Cardiac muscle cell (in vitro differentiated cells and primary cell): ENCODE measurements at regions not wholly inside any gene's neighbourhood (a gene's known extent, or its start where the extent isn't known, plus 50 kb on each side); places are given as distances from the start of the nearest gene placed in this dataset.

Experiments
- DNase-seq, 2 donors: peaks; one replicate each; pipeline versions ENCODE4 v3.0.0 to v3.0.0-alpha.2; 2010 to 2017; ENCODE audit warnings: low read depth in 1 of 2, low spot score in 1 of 2
- H3K27ac ChIP-seq: fragments of 200-600 bp; sonication (generic); 2 replicates; pipeline ENCODE4 v1.5.1; 2016
- H3K27me3 ChIP-seq: fragments of 200-600 bp; sonication (generic); 2 replicates; pipeline ENCODE4 v1.6.0; 2016; ENCODE audit warnings: control low read depth
- H3K36me3 ChIP-seq: fragments of 200-600 bp; sonication (generic); 2 replicates; pipeline ENCODE4 v1.5.1; 2016; ENCODE audit warnings: control low read depth
- H3K4me1 ChIP-seq: fragments of 200-600 bp; sonication (generic); 2 replicates; pipeline ENCODE4 v1.8.1; 2017; ENCODE audit warnings: low read depth, mild to moderate bottlenecking, mixed run types
- H3K4me3 ChIP-seq: fragments of 200-600 bp; sonication (generic); 2 replicates; pipeline ENCODE4 v1.5.1; 2016; ENCODE audit warnings: mild to moderate bottlenecking
- H3K9me3 ChIP-seq: fragments of 200-600 bp; sonication (generic); 2 replicates; pipeline ENCODE4 v1.5.1; 2017; ENCODE audit warnings: low read depth, mild to moderate bottlenecking, control low read depth
- CTCF ChIP-seq: IDR thresholded peaks from 2 replicates; pipeline ENCODE4 v1.5.1; 2012; ENCODE audit warnings: low read depth, mild to moderate bottlenecking, low read length

GRCh38 chr11:15505155-15505554 lies 390.4 kb downstream of the INSC start:
- Histone ChIP-seq H3K27ac (no peak overlapping the region), H3K4me3 (no peak overlapping the region)

DNA sequence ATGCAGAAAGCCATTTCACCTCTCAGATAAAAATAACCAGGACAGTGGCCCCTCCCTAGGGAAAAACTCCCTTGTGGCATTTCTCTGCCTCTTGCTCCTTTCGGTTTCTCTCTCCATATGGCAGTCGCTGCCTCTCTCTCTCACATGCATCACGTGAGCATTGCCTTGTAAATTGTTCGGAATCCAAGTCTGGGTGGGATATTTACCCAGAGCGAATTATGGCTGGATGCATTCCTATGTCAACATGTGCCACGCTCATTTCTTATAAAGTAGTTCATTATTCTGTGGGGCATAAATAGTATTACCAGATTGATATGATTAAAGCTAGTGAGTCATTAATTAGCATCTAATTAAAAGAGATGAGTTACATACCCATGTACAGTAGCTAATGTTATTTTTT lies 392.9 kb downstream of the INSC start:
- Histone ChIP-seq H3K9me3 (no peaks in the 10 kb centered on the region), H3K36me3 (no peaks in the 10 kb centered on the region), H3K4me3 (no peak overlapping the region), H3K27me3 (no peaks in the 10 kb centered on the region), H3K4me1 (no peaks in the 10 kb centered on the region), H3K27ac (no peak overlapping the region)
- no peak for DNase-seq
- no peak for TF ChIP-seq CTCF

More at GRCh38 chr11:15505155-15505554, 390.4 kb downstream of the INSC start:
- H3K9me3 ChIP-seq = no peaks in the 10 kb centered on the region
- TF ChIP-seq CTCF = no peak
- no peak for DNase-seq
- H3K27me3 ChIP-seq = no peaks in the 10 kb centered on the region
- no peaks in the 10 kb centered on the region for H3K36me3 ChIP-seq
- H3K4me1 ChIP-seq = no peaks in the 10 kb centered on the region

DNA sequence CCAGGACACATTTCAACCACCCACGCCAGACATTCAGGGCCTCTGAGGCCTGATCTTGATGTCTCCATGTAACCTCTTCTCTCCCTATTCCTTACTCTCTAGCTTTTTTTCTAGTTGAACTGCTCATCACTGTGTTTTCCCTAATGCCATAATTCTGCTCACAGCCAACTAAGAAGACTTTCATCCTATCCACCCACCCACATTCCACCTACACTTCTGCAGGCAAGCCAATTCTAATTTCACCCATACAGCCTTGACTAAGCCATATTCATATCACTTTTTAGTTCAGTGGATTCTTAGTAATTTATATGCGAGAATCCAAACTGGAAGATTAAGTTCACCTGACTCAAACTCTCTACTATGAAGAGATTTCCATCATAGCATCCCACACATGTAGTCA lies 394.4 kb downstream of the INSC start:
- DNase-seq = no peak
- H3K9me3 ChIP-seq = no peaks in the 10 kb centered on the region
- no peak overlapping the region for H3K4me3 ChIP-seq
- H3K27me3 ChIP-seq = no peaks in the 10 kb centered on the region
- H3K36me3 ChIP-seq = no peaks in the 10 kb centered on the region
- TF ChIP-seq CTCF = no peak
- H3K27ac ChIP-seq = no peak overlapping the region
- no peaks in the 10 kb centered on the region for H3K4me1 ChIP-seq

DNA sequence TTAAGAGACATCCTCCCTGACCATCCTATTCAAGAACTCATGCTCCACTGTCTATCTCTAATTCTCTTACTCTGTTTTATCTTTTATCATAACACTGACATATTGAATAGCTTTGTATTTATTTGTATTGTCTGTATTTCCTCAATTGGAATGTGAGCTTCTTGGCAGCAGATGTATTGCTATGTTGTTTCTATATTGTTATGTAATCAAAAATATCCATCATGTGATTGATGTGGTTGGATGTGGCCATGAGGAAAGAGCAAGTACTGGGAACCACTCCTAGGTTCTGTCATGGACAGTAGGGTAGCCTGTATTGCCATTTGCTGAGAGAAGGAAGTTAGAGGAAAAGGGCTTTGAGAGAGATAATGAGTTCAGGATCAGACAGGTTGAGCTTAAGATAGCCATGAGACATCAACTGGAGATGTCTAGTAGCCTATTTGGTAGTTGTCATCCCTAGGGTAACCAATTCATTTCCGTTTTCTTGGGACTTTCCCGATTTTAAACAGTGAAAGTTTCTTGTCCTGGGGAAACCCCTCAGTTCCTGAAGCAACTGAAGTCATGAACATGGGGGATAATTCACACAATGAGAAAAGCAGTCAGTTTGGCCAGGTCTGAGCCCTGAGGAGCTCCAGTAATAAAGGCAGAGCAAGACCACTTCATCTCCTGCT lies 404.5 kb downstream of the INSC start:
- H3K27me3 ChIP-seq = no peaks in the 10 kb centered on the region
- H3K4me3 ChIP-seq = no peak overlapping the region
- DNase-seq = no peak
- TF ChIP-seq CTCF = no peak
- no peaks in the 10 kb centered on the region for H3K36me3 ChIP-seq
- no peaks in the 10 kb centered on the region for H3K4me1 ChIP-seq
- no peak overlapping the region for H3K27ac ChIP-seq
- H3K9me3 ChIP-seq = no peaks in the 10 kb centered on the region

DNA sequence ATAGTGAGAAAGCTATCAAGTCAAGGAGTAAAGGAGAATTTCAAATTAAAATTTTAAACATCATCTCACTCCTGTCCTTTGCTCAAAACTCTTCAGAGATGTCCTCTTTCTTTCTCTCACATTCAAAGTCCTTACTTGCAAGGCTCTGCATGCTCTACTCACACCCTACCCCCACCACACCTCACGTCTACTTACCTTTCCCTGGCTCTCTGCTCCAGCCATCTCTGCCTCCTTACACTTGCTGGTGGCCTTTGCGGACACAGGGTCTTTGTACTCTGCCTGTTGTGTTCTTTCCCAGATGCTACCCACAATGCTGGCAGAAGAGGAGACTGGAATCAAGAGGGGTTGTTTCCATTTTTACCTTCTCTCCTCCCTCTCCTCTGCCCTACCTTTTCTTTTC lies 405.2 kb downstream of the INSC start:
- Histone ChIP-seq H3K36me3 (no peaks in the 10 kb centered on the region), H3K4me3 (no peak overlapping the region), H3K9me3 (no peaks in the 10 kb centered on the region), H3K27me3 (no peaks in the 10 kb centered on the region), H3K4me1 (no peaks in the 10 kb centered on the region), H3K27ac (no peak overlapping the region)
- TF ChIP-seq CTCF = no peak
- DNase-seq = no peak
